Neutrophil (primary cell): ENCODE measurements at regions not wholly inside any gene's neighbourhood (a gene's known extent, or its start where the extent isn't known, plus 50 kb on each side); places are given as distances from the start of the nearest gene placed in this dataset.

Experiments used
- H3K27ac ChIP-seq: fragments of 200-600 bp; sonication (generic); 2 replicates; pipeline ENCODE4 v1.5.1; 2016; ENCODE audit warnings: mild to moderate bottlenecking, moderate library complexity
- H3K27me3 ChIP-seq: fragments of 200-600 bp; sonication (generic); 2 replicates; pipeline ENCODE4 v1.6.0; 2016; ENCODE audit warnings: mild to moderate bottlenecking
- H3K36me3 ChIP-seq: fragments of 200-600 bp; sonication (generic); 2 replicates; pipeline ENCODE4 v1.5.1; 2017
- H3K4me1 ChIP-seq, 2 experiments: fragments of 200-600 bp in 1 of 2; sonication (generic) in 1 of 2; 1 replicate in 1 of 2; 2 replicates in 1 of 2; pipeline versions ENCODE4 v1.5.1 to v1.6.1; 2013 to 2016; ENCODE audit warnings: low read depth in 1 of 2, low read length in 1 of 2, mild to moderate bottlenecking in 1 of 2, moderate library complexity in 1 of 2; ENCODE audit not compliant: control insufficient read depth in 1 of 2, insufficient read depth in 1 of 2
- H3K4me3 ChIP-seq, 2 experiments: fragments of 200-600 bp in 1 of 2; sonication (generic) in 1 of 2; 1 replicate in 1 of 2; 2 replicates in 1 of 2; pipeline ENCODE4 v1.5.1; 2013 to 2016; ENCODE audit warnings: low read depth in 1 of 2, low read length in 1 of 2, mild to moderate bottlenecking in 1 of 2, moderate library complexity in 1 of 2
- H3K9me3 ChIP-seq: fragments of 200-600 bp; sonication (generic); 2 replicates; pipeline ENCODE4 v1.5.1; 2016
- CTCF ChIP-seq: fragments of 200-600 bp; sonication (generic); IDR thresholded peaks from 2 replicates; pipeline ENCODE4 v1.5.1; 2016; ENCODE audit warnings: antibody characterized with exemption

GRCh38 chr13:83248751-83249150 lies 633.5 kb downstream of the SLITRK1 start:
- H3K9me3 ChIP-seq, result no peaks in the 10 kb centered on the region
- TF ChIP-seq CTCF, result no peak
- no peak overlapping the region for H3K27ac ChIP-seq
- no peak overlapping the region for H3K4me3 ChIP-seq
- no peaks in the 10 kb centered on the region for H3K36me3 ChIP-seq
- H3K4me1 ChIP-seq, result no peaks in the 10 kb centered on the region
- no peaks in the 10 kb centered on the region for H3K27me3 ChIP-seq

GRCh38 chr13:83232626-83233025 lies 649.6 kb downstream of the SLITRK1 start:
- Histone ChIP-seq H3K4me3 (no peak overlapping the region), H3K36me3 (no peaks in the 10 kb centered on the region), H3K9me3 (no peaks in the 10 kb centered on the region), H3K27ac (no peak overlapping the region), H3K4me1 (no peaks in the 10 kb centered on the region), H3K27me3 (no peaks in the 10 kb centered on the region)
- no peak for TF ChIP-seq CTCF

GRCh38 chr13:83229574-83230305 lies 652.5 kb downstream of the SLITRK1 start:
- Histone ChIP-seq H3K9me3 (no peaks in the 10 kb centered on the region), H3K4me3 (no peak overlapping the region), H3K4me1 (no peaks in the 10 kb centered on the region), H3K36me3 (no peaks in the 10 kb centered on the region), H3K27ac (no peak overlapping the region), H3K27me3 (no peaks in the 10 kb centered on the region)
- TF ChIP-seq CTCF, result no peak

- Histone ChIP-seq H3K27ac (no peak overlapping the region), H3K9me3 (no peaks in the 10 kb centered on the region), H3K27me3 (no peaks in the 10 kb centered on the region), H3K4me1 (no peaks in the 10 kb centered on the region), H3K36me3 (no peaks in the 10 kb centered on the region), H3K4me3 (no peak overlapping the region)
- TF ChIP-seq CTCF, result no peak
These were observed 658.7 kb downstream of the SLITRK1 start for GRCh38 chr13:83223546-83223945.

GRCh38 chr13:83221813-83222241 lies 660.4 kb downstream of the SLITRK1 start:
- no peak overlapping the region for H3K27ac ChIP-seq
- TF ChIP-seq CTCF, result no peak
- no peaks in the 10 kb centered on the region for H3K27me3 ChIP-seq
- no peaks in the 10 kb centered on the region for H3K36me3 ChIP-seq
- H3K9me3 ChIP-seq, result no peaks in the 10 kb centered on the region
- H3K4me3 ChIP-seq, result no peak overlapping the region
- H3K4me1 ChIP-seq, result no peaks in the 10 kb centered on the region
